Tibial nerve (tissue), 4 donors: ENCODE measurements at regions not wholly inside any gene's neighbourhood (a gene's known extent, or its start where the extent isn't known, plus 50 kb on each side); places are given as distances from the start of the nearest gene placed in this dataset.

Source experiments
- EP300 ChIP-seq, 2 donors: sonication (generic); formaldehyde crosslinking; IDR thresholded peaks; one replicate each; pipeline ENCODE4 v1.6.1; 2017; ENCODE audit warnings: antibody characterized with exemption in 2 of 2, mild to moderate bottlenecking in 1 of 2
- POLR2A ChIP-seq, 2 donors: fragments of 450-650 bp; IDR thresholded peaks; one replicate each; pipeline ENCODE4 v1.6.1; 2017; ENCODE audit warnings: antibody characterized with exemption in 2 of 2, mild to moderate bottlenecking in 2 of 2, moderate library complexity in 2 of 2
- TF ChIP-seq, protein P1 (sequence below), 5 experiments: fragments of 200-600 bp in 3 of 5; fragments of 450-650 bp in 2 of 5; sonication (generic) in 3 of 5; IDR thresholded peaks; one replicate each; pipeline ENCODE4 v1.5.1; 2016 to 2019; ENCODE audit warnings: antibody characterized with exemption in 5 of 5, mild to moderate bottlenecking in 3 of 5, moderate library complexity in 2 of 5

DNA sequence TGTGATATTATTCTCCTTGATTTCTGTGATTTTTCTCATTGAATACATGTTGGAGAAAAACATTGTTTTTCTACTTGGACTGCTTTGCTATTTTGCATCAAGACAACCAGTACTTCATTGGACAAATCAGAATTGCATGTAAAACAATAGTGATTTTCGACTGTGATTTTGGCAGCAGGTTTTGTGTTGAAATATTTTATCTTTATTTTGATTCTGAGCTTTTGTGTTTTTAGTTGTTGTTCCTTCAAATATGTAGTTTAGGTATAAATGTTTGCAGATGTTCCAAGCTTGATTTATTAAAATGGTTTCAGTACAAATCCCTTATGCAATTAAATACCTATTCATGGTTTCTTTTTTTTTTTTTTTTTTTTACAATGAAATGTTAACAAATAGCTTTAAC is 754.1 kb downstream of the DOK5 start:
- TF ChIP-seq, protein P1, sequence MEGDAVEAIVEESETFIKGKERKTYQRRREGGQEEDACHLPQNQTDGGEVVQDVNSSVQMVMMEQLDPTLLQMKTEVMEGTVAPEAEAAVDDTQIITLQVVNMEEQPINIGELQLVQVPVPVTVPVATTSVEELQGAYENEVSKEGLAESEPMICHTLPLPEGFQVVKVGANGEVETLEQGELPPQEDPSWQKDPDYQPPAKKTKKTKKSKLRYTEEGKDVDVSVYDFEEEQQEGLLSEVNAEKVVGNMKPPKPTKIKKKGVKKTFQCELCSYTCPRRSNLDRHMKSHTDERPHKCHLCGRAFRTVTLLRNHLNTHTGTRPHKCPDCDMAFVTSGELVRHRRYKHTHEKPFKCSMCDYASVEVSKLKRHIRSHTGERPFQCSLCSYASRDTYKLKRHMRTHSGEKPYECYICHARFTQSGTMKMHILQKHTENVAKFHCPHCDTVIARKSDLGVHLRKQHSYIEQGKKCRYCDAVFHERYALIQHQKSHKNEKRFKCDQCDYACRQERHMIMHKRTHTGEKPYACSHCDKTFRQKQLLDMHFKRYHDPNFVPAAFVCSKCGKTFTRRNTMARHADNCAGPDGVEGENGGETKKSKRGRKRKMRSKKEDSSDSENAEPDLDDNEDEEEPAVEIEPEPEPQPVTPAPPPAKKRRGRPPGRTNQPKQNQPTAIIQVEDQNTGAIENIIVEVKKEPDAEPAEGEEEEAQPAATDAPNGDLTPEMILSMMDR (IDR thresholded peaks at IDR 0.05): no peak
- TF ChIP-seq POLR2A (IDR thresholded peaks at IDR 0.05) (no peak), EP300 (IDR thresholded peaks at IDR 0.05) (no peak)
